A172 (cell line): ENCODE measurements at regions not wholly inside any gene's neighbourhood (a gene's known extent, or its start where the extent isn't known, plus 50 kb on each side); places are given as distances from the start of the nearest gene placed in this dataset.
"Not testable (repeated sequence)": the region's sequence is repeated elsewhere in the genome, so short reads cannot be mapped to it uniquely, and the experiment has no call there.

ENCODE experiments used
- DNase-seq: peaks from one replicate; pipeline ENCODE4 v3.0.0-alpha.2; 2015; ENCODE audit warnings: low spot score

DNA sequence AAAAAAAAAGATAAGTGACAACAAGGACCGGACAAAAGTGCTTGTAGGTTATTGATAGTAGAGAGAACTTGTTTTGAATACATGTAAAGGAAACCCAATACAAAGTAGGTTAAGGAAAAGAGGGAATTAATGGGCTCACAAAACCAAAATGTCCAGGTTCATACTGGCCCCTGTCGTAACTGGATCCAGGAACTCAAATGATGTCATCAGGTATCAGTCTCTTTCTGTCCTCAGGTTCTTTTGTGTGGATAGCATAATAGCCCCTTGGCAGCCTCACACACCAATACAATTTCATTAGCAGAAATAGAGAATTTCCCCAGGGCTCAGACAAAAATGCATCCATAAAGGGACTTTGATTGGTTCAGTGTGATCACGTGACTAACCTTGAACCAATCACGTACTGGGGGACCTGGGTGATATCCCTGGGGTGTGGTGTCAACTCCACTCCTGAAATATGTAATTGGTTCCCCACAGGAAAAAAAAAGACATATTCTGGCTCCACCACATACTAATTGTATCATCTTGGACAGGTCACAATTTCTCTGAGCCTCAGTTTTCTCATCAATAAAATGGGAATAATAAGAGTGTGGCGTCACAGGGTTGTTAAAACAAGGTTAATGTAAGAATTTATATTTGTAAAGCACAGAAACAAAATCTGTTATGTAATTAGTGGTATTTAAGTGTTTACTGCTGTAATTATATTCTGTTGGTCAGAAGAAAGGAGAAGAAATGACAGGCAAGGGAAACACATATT lies 174.8 kb downstream of the PDGFRA start:
- no peak for DNase-seq

DNA sequence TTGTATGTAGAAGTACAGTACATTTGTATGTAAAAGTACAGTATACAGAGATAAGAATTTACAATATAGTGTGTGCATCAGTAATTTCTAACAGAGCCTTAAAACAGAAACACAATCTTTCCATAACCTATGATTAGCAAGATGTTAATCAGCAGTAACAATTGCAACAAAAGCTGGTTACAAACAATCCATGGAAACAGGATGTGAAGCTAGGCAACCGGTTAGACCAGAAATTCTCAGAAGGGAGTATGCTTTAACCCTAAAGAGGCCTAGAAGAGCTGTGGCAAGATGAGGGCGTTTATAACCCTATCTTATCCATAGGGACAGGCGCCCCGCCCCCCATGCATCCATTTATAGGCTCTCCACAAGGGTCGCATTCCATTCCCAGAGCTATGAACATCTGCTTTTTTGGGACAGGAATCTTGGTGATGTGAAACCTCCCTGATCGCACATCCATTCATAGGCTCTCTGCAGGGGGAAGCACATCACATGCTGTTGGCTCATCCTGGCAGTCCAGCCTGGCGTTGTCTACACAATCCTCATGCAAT lies 180.3 kb downstream of the PDGFRA start:
- not testable (repeated sequence) for DNase-seq

DNA sequence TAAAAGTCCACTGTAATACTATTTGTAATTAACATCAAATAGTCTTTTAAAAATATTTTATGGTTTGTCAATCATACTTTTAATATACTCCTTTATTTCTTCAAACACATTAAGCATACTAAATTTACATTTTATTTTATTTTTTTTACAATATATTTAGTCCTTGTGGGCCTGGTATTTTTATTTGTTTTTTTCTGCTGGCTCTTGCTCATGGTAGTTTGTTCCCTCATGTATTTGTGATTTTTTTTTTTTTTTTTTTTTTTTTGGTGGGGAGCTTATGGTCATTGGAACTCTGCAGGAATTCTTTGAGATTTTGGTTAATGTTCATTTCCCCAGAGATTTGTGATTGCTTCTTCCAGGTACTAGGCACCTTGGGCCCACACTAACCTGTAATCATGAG lies 185.5 kb downstream of the PDGFRA start:
- DNase-seq, result no peak

DNA sequence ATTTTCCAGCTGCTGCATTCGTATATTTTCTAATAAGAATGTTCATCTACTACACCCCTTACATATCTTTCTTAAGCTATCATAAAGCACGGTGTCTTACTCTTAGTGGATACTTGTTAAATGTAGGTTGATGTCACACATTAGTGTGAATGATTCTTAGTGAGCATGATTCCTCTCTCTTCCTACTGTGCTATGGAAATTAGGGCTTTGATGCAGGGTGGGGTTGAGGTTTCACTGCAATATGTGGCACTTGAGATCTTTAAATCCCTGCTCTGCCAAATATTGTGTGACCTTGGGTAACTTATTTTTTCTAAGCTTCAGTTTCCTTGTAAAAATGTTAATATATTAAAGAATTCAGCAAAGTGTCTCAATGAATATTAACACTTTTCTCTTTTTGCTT lies 188.4 kb downstream of the PDGFRA start:
- no peak for DNase-seq

DNA sequence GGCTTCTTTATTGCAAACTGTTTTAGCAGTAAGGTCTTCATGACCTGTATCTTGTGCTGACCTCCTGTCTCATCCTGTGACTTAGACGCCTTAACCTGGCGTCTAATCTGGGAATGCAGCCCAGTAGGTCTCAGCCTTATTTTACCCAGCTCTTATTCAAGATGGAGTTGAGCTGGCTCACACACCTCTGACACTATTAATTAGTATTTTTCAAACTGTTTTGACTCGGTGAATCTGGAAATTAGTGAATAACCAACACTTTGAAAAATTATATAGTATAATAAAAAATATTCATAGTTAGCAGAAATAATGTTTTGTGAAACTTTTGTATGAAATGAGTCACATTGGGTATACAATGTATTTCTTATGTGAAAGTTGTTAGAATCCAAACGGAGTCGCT lies 189.4 kb downstream of the PDGFRA start:
- DNase-seq, result no peak

DNA sequence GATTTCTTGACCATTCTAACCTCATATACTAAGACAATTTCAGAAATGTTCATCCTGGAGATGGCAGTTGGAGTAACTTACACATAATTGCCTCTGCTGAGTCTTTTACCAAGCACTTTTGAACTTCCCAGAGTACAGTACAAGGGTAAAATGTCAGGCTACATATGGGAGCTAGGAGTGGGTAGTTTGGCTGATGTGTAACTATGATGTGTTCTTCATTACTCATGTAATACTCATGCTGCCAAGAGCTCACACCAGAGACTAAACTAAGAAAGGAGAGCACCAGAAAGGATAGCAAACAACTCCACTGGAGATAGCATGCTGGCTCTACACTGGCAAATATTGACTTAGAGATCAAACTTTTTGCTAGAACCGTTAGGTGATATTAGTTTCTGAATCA lies 194.0 kb downstream of the PDGFRA start:
- DNase-seq, result no peak

DNA sequence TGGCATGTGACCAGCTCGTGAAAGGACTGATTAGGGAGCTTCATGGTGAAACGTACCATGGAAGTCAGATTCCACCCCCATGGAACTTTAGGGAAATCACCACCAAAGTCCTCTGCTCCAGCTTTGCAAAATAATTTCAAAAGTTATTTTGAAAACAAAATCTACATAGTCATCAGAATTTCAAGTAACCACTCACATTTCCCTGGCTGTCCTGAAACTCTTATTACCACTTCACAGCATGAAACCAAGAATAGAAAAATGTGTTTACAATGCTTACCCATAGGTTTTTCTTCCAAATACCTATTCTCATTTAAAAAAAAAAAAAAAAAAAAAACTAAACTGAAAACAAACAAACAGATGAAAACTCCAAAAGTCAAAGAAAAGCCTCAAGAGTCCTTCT lies 198.7 kb downstream of the PDGFRA start:
- DNase-seq, result no peak

DNA sequence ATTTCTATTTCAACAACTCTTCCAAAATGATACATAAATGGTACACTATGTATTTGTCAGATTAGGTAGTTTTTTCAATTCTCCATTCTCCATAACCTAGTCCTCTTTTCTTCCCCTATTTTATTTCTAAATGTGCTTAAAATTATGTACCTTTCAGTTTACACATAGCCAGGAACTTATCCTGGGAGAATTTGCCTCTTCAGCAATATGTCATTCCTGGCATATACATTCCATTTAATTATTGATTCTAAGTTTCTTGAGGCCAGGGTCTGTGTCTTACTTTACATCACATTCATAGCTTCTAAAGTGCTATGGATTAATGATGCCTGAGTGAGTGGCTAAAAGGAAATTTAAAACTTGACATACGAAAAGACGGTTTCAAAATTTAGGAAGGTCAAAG lies 199.8 kb downstream of the PDGFRA start:
- DNase-seq, result no peak

DNA sequence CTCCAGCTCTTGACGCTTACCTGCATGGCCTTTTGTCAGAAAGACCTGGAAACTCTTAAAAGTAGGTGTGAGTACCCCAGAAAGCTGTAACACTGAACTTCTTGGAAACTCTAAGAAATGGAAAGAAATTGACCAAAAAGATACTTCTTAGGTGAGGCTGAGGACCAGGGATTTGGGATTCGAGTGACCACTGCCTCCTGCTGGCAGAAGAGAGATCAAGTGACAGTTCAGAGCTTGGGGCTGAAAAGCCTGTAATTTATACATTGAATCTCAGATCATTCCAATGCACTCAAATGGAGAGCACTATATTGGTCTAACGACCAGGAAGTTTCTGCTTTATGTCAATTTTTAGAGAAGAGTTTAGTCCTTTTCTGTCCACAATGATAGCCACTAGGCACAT lies 204.6 kb downstream of the PDGFRA start:
- no peak for DNase-seq

DNA sequence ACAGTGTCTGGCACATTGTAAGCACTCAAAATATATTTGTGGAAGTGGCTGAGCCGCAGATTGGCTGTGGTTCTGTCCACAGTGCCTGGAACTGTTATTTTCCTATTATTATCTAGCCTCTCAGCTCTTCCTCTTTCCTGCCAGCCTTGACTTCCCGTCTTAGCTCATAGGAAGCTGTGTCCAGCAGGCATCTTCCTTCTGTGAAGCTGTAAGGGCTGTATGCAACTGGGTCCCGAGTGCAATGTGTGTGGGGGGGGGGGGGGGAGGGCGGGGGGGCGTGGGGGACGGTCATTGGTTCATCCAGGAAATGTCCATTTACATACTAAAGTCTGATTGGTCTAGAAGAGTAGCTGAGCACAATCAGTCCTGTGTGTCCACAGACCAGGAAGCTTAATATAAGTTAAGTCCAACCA lies 210.7 kb downstream of the PDGFRA start:
- peak; percentile 70 for DNase-seq

DNA sequence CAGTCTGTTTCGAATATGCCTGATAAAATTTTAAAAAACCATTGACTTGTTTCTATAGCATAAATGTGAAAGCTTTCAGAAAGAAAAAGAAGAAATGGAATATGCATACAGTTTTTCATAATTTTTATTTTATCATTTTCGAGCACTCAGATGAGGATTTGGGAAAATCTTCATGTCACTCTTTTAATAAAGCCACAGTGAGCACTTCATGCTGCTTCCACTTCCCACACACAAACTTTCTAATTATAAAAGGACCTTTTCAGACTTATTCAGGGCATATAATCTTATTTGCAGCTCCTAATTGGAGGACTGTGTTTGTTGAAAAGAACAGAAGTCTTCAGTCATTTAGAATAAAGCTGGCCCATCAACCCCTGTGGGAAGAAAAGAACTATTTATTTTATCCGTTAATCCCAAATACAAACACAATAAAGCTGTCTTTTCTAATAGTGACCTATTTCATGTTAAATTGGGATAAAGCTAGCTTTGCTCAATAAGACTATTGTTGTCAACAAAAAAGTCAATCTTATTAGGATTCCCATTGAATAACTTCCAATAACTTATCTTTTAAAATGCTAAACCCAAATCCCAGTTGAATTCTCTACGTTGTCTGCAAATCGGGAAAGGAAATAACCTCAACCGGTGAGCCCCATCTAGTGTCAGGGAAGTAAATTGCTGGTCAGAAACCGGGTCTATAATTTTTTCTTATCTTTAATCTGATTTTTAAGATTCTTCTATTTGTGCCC lies 211.5 kb downstream of the PDGFRA start:
- peak; percentile 32 for DNase-seq

DNA sequence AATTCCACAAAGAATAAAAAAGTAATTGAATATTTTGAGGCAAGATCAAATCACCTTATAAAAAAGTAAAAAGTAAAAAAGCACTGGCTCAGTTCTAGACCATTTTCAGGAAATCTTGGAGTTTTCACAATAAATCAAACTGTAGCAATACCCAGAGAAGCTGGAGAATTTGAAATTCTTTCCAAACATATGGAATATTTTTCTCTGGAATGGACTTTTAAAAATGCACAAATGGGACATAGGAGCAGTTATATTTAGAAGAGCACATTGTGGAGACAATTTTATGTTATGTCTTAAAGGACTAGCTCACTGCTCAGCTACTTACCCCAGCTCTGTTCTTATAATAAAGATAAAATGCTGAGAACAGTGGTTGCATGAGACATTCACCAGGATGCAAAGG lies 211.9 kb upstream of the KIT start:
- DNase-seq, result no peak

DNA sequence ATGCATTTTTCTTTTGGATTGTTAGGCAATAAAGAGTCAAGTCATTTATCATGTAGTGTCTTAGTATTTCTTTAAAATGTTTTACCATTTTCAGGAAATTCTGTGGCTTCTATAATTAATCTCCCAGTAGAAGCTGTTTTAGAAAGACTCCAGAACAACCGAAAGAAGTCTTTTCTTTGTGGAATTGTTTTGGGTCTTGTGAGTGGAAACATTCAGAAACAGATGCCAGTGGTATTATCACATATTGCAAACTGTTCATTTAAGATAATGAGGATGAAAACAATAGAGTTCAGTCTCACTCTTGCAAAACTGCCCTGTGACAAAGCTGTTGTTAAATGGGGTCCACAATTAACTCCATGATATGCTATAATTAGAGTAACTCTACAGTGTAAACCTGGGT lies 211.2 kb upstream of the KIT start:
- no peak for DNase-seq

DNA sequence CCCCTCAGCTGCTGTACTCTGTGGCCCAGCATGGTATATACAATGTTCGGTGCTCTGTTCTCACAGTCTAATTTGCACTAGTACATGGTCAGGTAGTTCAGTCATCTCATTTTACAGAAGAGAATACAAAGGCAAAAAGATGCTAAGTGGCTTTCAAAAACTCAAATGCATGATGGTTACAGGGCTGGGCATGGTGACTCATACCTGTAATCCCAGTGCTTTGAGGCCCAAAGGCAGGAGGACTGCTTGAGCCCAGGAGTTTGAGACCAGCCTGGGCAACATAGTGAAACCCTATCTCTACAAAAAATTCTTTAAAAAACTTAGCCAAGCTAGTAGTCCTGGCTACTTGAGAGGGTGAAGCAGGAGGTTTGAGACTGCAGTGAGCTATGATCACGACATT lies 210.5 kb upstream of the KIT start:
- DNase-seq, result no peak

DNA sequence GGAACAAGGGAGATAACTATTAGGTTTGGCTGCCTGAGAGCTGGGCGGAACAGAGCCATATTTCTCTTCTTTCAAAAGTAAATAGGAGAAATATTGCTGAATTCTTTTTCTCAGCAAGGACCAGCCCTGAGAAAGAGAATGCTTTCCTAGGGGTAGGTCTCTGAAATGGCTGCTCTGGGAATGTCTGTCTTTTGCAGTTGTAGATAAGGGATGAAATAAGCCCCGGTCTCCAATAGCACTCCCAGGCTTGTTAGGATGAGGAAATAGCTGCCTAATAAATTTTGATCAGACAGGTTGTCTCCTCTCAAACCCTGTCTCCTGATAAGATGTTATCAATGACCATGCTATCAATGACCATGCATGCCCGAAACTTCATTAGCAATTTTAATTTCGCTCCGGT lies 207.8 kb upstream of the KIT start:
- DNase-seq, result no peak

DNA sequence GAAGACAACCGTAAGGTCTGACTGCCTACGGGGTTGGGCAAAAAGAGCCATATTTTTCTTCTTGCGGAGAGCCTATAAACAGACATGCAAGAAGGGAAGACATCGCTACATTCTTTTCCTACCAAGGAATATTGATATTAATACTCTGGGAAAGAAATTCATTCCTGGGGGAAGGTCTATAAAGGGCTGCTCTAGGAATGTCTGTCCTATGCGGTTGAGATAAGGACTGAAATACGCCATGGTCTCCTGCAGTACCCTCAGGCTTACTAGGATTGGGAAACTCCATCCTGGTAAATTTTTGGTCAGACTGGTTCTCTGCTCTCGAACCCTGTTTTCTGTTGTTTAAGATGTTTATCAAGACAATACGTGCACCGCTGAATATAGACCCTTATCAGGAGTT lies 190.8 kb upstream of the KIT start:
- not testable (repeated sequence) for DNase-seq

DNA sequence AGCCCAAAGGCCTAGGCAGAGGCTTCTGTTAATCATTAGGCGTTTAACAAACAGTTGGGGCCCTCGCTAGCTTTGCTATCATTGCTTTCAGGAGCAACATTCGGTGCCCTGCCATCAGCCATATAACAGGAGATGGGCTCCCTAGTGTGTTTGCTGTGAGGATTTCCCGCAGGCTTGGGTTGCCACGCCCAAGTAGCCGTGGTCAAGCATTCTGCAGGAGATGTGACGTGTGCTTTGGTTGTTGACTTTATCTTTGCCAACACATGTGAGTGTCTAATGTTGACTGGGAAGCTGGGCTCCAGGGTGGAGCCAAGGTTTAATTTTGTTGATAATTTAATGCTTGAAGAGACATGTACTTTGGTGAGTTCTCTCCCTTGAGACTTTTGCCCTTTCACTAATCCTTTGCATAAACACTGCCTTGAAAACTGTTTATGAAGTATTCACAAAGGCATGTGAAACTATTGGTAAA lies 184.6 kb upstream of the KIT start:
- peak; percentile 20 for DNase-seq

DNA sequence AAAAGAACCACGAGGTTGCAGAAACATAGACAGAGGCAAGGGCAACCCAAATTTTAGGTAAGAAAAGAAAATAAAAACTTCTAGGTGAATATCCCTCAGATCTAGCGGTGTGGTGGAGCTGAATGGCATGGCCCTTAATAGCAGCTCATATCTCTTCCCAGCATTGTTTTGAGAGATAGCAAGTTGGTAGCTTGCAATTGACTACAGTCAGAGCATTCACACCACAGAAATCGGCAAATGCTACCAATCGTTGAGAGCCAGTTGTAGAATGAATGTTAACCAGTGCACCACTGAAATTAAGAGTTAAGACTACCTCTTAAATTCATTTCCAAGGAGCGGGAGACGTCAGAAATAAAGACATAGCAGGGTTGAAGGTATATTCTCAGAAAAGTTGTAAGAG lies 184.0 kb upstream of the KIT start:
- DNase-seq, result no peak

DNA sequence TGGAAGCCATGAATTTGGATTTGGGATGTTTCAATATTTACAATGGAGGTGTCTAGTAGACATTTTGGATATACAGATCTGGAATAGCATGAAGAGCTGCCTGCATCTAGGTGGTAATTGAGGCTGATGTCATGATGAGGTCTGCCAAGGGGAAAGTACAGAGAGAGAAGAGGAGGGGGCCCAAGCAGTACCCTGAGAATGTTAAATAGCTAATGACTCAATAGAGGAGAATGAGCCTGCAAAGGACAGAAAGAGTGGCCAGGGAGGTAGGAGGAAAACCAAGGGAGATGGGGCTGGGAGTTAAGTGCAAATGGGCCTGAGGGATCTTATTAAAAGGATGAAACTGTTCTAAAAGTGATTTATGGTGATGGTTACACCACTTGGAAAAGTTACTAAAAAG lies 182.2 kb upstream of the KIT start:
- peak; percentile 36 for DNase-seq

DNA sequence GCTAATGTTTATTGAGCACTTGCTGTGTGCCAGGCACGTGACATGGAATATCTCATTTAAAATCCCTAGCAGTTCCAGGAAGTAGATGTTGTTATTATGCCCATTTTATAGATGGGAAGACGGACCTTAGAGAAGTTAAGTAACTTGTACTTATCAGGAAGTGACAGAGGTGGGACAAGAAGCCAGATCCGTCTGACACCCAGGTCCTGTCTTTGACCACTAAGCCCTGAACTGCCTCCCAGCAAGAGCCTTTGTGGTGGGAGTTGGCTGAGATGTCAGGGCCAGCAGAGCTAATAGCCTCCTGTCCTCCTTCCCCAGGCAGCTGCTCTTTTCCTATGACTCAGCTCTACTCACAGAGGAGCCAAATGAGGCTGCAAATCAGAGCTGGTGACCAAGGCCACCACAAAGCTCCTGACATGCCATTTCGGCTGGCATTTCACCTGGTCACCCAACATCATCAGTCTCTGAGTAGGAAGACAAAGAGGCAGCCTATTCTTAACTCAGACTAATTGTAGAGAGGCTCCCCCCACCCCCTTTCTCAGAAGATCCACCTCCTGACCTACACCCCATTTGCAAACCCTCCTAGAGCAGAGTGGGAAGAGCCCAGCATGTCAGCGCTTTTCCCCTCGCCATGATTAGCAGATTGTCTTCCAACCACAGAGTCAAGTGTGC lies 175.1 kb upstream of the KIT start:
- DNase-seq, result peak; percentile 82

DNA sequence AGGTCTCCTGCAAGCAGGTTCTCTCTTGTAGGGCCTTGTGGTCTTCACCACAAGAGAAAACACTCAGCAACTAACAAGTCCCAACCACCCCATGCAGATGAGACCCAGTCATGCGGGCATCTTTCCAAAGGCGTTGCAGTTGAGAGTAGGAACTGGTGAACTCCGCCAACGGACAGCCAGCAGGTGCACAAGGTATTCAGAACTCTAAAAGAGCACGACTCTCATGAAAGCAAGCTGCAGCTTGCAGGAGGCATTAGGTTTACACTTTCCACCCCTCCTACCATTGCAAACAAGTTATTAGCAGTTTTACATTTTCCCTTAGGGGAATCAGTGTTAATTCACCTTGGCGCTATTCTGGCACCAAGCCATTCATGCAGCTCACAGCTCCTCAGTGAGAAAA lies 173.4 kb upstream of the KIT start:
- DNase-seq, result no peak

DNA sequence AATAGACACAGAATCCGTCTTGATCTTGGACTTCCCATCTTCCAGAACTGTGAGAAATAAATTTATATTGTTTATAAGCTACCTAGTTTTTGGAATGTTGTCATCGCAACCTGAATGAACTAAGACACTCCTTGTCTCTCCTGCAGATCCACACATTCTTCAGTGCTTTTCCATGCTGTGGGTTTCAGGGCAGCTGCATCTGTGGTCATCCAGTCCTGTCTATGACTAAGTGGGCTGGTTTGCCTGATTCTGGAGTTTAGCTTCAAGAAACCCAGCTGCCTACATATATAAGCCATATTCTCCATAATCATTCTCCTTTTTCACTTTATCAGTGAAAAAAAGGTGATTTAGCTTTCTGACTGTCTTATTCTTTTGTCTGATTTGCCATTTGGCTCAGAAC lies 170.3 kb upstream of the KIT start:
- peak; percentile 24 for DNase-seq

DNA sequence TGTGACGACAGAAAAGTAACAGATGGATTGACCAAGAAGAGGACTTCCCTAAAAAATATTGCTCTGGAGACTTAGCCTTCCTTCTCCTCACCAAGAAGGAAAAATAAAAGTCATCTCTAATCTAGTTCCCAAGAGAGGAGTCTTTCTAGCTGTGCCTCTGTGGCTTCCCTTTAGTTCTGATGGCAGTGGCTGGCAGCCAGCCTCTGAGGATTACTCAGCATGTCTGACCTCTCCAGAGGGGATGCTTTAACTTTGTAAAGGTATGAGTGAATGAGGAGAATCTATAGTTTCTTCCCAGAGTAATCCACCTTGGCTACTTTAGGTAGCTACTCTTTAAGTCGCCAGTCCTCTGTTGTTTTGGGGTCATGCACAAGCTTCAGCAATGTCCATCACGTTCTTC lies 163.9 kb upstream of the KIT start:
- DNase-seq, result peak; percentile 45
